Right lobe of liver (tissue), 6 donors: ENCODE measurements at regions not wholly inside any gene's neighbourhood (a gene's known extent, or its start where the extent isn't known, plus 50 kb on each side); places are given as distances from the start of the nearest gene placed in this dataset.

Experiments
- ATAC-seq, 4 donors: fragments of 200-7000 bp; cut with Tn5 transposase; one replicate each; pipeline ENCODE4 v1.9.1; 2020; ENCODE audit warnings: mild to moderate bottlenecking in 4 of 4, moderate library complexity in 4 of 4
- DNase-seq, 3 donors: peaks; one replicate each; pipeline ENCODE4 v3.0.0-alpha.2; 2020
- H3K27ac ChIP-seq, 3 donors: fragments of 200-600 bp; one replicate each; pipeline ENCODE4 v1.8.0; 2022
- H3K27me3 ChIP-seq, 2 donors: fragments of 200-600 bp; one replicate each; pipeline ENCODE4 v1.8.0; 2022
- H3K36me3 ChIP-seq, 4 donors: fragments of 200-600 bp; sonication (generic) in 1 of 4; one replicate each; pipeline versions ENCODE4 v1.5.1 to v1.8.0; 2017 to 2022; ENCODE audit warnings: control low read depth in 1 of 4
- H3K4me1 ChIP-seq, 4 donors: fragments of 200-600 bp; sonication (generic) in 1 of 4; one replicate each; pipeline versions ENCODE4 v1.5.1 to v1.8.0; 2017 to 2022; ENCODE audit warnings: control low read depth in 1 of 4
- H3K4me3 ChIP-seq, 3 donors: fragments of 200-600 bp; one replicate each; pipeline ENCODE4 v1.8.0; 2022
- H3K9me3 ChIP-seq, 4 donors: fragments of 200-600 bp; sonication (generic) in 1 of 4; one replicate each; pipeline versions ENCODE4 v1.5.1 to v1.8.0; 2017 to 2022; ENCODE audit warnings: control low read depth in 1 of 4
- CTCF ChIP-seq, 4 donors: fragments of 200-600 bp in 3 of 4; fragments of 450-650 bp in 1 of 4; IDR thresholded peaks; one replicate each; pipeline versions ENCODE4 v1.5.1 to v1.8.0; 2016 to 2022; ENCODE audit warnings: antibody characterized with exemption in 4 of 4, mild to moderate bottlenecking in 2 of 4
- POLR2A ChIP-seq: fragments of 450-650 bp; IDR thresholded peaks from one replicate; pipeline ENCODE4 v1.6.1; 2017; ENCODE audit warnings: antibody characterized with exemption, mild to moderate bottlenecking
- WGBS: methylation state at CpG from one replicate; pipeline ENCODE4 v1.1.6; 2018; ENCODE audit warnings: low coverage, low lambda C conversion rate; ENCODE audit not compliant: insufficient coverage; ENCODE audit errors: missing lambda C conversion rate; 5-methylcytosine and 5-hydroxymethylcytosine counted together
- intact Hi-C, 2 donors: fragments of 100-400 bp; cut with DNase I; formaldehyde crosslinking; loops; one replicate each; pipeline versions ENCODE4 v1.11.2 to v1.14.1; 2022
- donor health status: DM: no; HTN: yes; CAD: no.
- donor health status: DM: no; HTN: no; CAD: no.
- donor health status: DM: no; HTN: no; CAD: no.
- donor health status: DM: no; HTN: yes; CAD: no.
- donor health status: DM: no; HTN: yes; CAD: no.

DNA sequence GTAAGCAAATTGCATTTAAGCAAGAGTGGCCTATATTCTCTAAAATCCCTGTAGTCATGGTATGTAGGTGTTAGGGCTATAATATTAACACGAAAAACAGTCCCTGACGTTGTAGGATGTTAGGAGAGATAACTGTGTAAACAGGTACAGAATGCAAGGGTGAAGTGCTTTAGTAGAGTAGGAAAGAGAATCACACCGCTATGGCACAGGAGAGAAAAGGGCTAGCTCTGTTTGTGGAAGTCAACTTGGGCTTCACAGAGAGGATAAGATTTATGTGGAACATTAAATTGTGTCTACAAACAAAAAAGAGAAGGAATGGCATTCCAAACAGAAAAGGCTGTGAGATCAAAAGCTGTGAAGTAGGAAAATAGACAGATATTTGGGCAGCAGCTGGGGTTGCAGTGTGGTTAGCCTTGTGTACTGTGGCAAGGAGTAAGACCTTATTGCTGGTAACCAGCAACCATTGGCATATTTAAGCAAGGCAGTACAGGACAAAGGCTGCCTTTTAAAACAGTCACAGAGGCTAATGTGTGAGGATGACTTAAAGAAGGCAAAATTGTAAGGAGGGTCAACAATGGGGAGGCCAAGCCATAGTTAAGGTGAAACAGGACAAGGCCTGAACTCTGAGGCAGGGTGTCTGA lies 337.5 kb upstream of the ADAMTSL1 start:
- no peak for DNase-seq
- Histone ChIP-seq H3K27me3 (no peaks in the 10 kb centered on the region), H3K4me1 (no peaks in the 10 kb centered on the region), H3K4me3 (no peak overlapping the region), H3K36me3 (no peaks in the 10 kb centered on the region), H3K9me3 (no peaks in the 10 kb centered on the region), H3K27ac (no peak overlapping the region)
- intact Hi-C loops, result no loop called here
- 46% methylated on average over 3 of the region's 3 CpGs for WGBS
- no peak for TF ChIP-seq POLR2A
- no peak for TF ChIP-seq CTCF (IDR thresholded peaks at IDR 0.05)
- ATAC-seq, result no peak

GRCh38 chr9:18137815-18138214 lies 336.1 kb upstream of the ADAMTSL1 start:
- Histone ChIP-seq H3K36me3 (no peaks in the 10 kb centered on the region), H3K4me1 (no peaks in the 10 kb centered on the region), H3K27ac (no peak overlapping the region), H3K9me3 (no peaks in the 10 kb centered on the region), H3K27me3 (no peaks in the 10 kb centered on the region), H3K4me3 (no peak overlapping the region)
- DNase-seq (no peak), ATAC-seq (no peak)
- intact Hi-C loops, result no loop called here
- TF ChIP-seq CTCF (IDR thresholded peaks at IDR 0.05), result no peak
- no peak for TF ChIP-seq POLR2A
- 37% methylated on average over 4 of the region's 4 CpGs for WGBS

- TF ChIP-seq CTCF (IDR thresholded peaks at IDR 0.05), result no peak
- no peak for ATAC-seq
- Histone ChIP-seq H3K27ac (no peak overlapping the region), H3K27me3 (no peaks in the 10 kb centered on the region), H3K4me3 (no peak overlapping the region), H3K36me3 (no peaks in the 10 kb centered on the region), H3K4me1 (no peaks in the 10 kb centered on the region), H3K9me3 (no peaks in the 10 kb centered on the region)
- WGBS, result 36% methylated on average over 4 of the region's 5 CpGs
- DNase-seq, result no peak
- intact Hi-C loops, result no loop called here
Observed at GRCh38 chr9:18138656-18139055, 335.3 kb upstream of the ADAMTSL1 start.

DNA sequence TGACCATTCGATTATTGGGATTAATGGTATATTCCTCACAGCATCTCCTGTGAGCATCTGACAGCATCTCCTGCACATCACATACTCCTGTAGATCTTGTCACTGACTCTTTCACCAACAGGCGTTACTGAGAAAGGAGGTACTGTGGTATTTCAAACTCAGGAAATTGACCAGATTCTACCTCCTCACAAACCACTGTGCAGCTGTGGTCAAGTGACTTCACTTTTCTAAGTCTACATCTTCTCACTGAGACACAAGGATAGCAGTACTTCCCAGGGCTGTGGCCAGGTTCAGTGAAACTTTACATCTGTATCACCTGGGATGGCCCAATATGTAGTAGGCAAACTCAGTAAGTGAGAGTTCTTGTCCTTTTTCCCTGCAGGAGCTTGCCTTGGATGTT lies 332.3 kb upstream of the ADAMTSL1 start:
- DNase-seq, result no peak
- intact Hi-C loops, result no loop called here
- no peak overlapping the region for H3K27ac ChIP-seq
- H3K9me3 ChIP-seq, result no peaks in the 10 kb centered on the region
- TF ChIP-seq POLR2A (no peak), CTCF (IDR thresholded peaks at IDR 0.05) (no peak)
- no peaks in the 10 kb centered on the region for H3K36me3 ChIP-seq
- no peak for ATAC-seq
- no peaks in the 10 kb centered on the region for H3K4me1 ChIP-seq
- no peak overlapping the region for H3K4me3 ChIP-seq
- no peaks in the 10 kb centered on the region for H3K27me3 ChIP-seq
- WGBS, result 63% methylated on average over 2 of the region's 2 CpGs
